SU-DHL-6 (cell line): ENCODE measurements at regions not wholly inside any gene's neighbourhood (a gene's known extent, or its start where the extent isn't known, plus 50 kb on each side); places are given as distances from the start of the nearest gene placed in this dataset.

ENCODE experiments used
- H2AFZ ChIP-seq: fragments of 200-600 bp; sonication (generic); 2 replicates; pipeline ENCODE4 v1.6.1; 2014; ENCODE audit warnings: low read depth, mild to moderate bottlenecking, moderate library complexity, mixed read lengths, antibody characterized with exemption, low read length; ENCODE audit not compliant: severe bottlenecking
- H3F3A ChIP-seq: fragments of 200-600 bp; shearing (Covaris generic); 2 replicates; pipeline ENCODE4 v1.6.0; 2016; ENCODE audit warnings: antibody characterized with exemption, mild to moderate bottlenecking; ENCODE audit not compliant: insufficient read depth
- H3K27ac ChIP-seq: fragments of 200-600 bp; sonication (generic); 2 replicates; pipeline ENCODE4 v1.5.1; 2016; ENCODE audit warnings: low read depth, mild to moderate bottlenecking, low read length, moderate library complexity, mixed read lengths
- H3K27me3 ChIP-seq: fragments of 200-600 bp; sonication (generic), shearing (Covaris generic); 2 replicates; pipeline ENCODE4 v1.6.0; 2014; ENCODE audit warnings: mild to moderate bottlenecking, low read length
- H3K36me3 ChIP-seq: fragments of 200-600 bp; sonication (generic); 2 replicates; pipeline ENCODE4 v1.6.1; 2014; ENCODE audit warnings: mild to moderate bottlenecking, low read length, mixed read lengths
- H3K4me2 ChIP-seq: fragments of 300-600, 200-600 bp; shearing (Covaris generic), sonication (generic); 2 replicates; pipeline ENCODE4 v1.6.0; 2014; ENCODE audit warnings: low read length, low read depth, mild to moderate bottlenecking; ENCODE audit not compliant: poor library complexity, severe bottlenecking
- H3K4me3 ChIP-seq: fragments of 200-600 bp; sonication (generic); 2 replicates; pipeline ENCODE4 v1.5.1; 2014; ENCODE audit warnings: antibody characterized with exemption, low read length, mild to moderate bottlenecking, mixed read lengths; ENCODE audit not compliant: insufficient read depth, poor library complexity, severe bottlenecking
- H3K79me2 ChIP-seq: fragments of 200-600 bp; sonication (generic); 2 replicates; pipeline ENCODE4 v1.6.1; 2014; ENCODE audit warnings: mild to moderate bottlenecking, low read length, moderate library complexity; ENCODE audit not compliant: insufficient read depth
- H3K9ac ChIP-seq: fragments of 200-600 bp; sonication (generic); 2 replicates; pipeline ENCODE4 v1.7.0; 2014; ENCODE audit warnings: mild to moderate bottlenecking, low read length
- H3K9me2 ChIP-seq: fragments of 200-600 bp; sonication (generic); replicated peaks from 2 replicates; pipeline ENCODE4 v1.6.1; 2014; ENCODE audit warnings: low read length; ENCODE audit not compliant: insufficient read depth
- H3K9me3 ChIP-seq: fragments of 200-600 bp; sonication (generic); 2 replicates; pipeline ENCODE4 v1.6.1; 2014; ENCODE audit warnings: low read length, mixed read lengths; ENCODE audit not compliant: insufficient read depth
- H4K20me1 ChIP-seq: fragments of 200-600 bp; sonication (generic); 2 replicates; pipeline ENCODE4 v1.6.1; 2014; ENCODE audit warnings: low read depth, mild to moderate bottlenecking, antibody characterized with exemption, low read length, moderate library complexity, mixed read lengths
- EZH2phosphoT487 ChIP-seq: fragments of 200-600 bp; sonication (generic), shearing (Covaris generic); conservative IDR thresholded peaks from 2 replicates; pipeline ENCODE4 v1.6.1; 2018; ENCODE audit warnings: mild to moderate bottlenecking, antibody characterized with exemption, low read length, moderate library complexity, mixed read lengths
- TF ChIP-seq, protein P1 (sequence below): fragments of 200-600 bp; sonication (generic); IDR thresholded peaks from one replicate; pipeline ENCODE4 v1.5.1; 2017; ENCODE audit warnings: antibody characterized with exemption, mild to moderate bottlenecking, low read length, moderate library complexity; ENCODE audit not compliant: insufficient read depth, poor library complexity, severe bottlenecking

DNA sequence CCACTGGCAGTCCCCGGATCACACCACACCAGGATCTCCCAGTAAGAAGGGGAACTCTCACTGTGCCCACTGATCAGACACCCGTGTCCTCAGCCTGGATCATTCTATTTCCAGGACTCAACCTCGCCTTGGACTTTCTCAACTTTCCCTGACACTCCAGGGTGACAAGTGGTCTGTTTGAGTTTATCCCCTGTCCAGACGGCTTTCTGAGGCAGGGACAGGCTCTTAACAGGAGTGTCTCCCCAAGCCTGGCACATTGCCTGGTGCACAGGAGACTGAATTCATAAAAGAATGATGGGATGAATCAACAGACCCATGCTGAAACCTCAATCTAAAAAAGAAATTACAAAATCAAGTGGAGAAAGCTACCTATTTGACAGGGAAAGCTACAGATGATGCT lies 606.6 kb downstream of the EFNB2 start:
- Histone ChIP-seq H3K4me3 (no peak overlapping the region), H3K27ac (no peak overlapping the region), H3F3A (no peaks in the 10 kb centered on the region), H2AFZ (no peak overlapping the region), H3K4me2 (no peak overlapping the region), H3K9me2 (no peaks in the 10 kb centered on the region), H4K20me1 (no peaks in the 10 kb centered on the region), H3K36me3 (no peaks in the 10 kb centered on the region), H3K9ac (no peak overlapping the region), H3K79me2 (no peaks in the 10 kb centered on the region), H3K9me3 (no peaks in the 10 kb centered on the region), H3K27me3 (no peaks in the 10 kb centered on the region)
- TF ChIP-seq EZH2phosphoT487 = no peak
- TF ChIP-seq, protein P1, sequence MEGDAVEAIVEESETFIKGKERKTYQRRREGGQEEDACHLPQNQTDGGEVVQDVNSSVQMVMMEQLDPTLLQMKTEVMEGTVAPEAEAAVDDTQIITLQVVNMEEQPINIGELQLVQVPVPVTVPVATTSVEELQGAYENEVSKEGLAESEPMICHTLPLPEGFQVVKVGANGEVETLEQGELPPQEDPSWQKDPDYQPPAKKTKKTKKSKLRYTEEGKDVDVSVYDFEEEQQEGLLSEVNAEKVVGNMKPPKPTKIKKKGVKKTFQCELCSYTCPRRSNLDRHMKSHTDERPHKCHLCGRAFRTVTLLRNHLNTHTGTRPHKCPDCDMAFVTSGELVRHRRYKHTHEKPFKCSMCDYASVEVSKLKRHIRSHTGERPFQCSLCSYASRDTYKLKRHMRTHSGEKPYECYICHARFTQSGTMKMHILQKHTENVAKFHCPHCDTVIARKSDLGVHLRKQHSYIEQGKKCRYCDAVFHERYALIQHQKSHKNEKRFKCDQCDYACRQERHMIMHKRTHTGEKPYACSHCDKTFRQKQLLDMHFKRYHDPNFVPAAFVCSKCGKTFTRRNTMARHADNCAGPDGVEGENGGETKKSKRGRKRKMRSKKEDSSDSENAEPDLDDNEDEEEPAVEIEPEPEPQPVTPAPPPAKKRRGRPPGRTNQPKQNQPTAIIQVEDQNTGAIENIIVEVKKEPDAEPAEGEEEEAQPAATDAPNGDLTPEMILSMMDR = no peak

DNA sequence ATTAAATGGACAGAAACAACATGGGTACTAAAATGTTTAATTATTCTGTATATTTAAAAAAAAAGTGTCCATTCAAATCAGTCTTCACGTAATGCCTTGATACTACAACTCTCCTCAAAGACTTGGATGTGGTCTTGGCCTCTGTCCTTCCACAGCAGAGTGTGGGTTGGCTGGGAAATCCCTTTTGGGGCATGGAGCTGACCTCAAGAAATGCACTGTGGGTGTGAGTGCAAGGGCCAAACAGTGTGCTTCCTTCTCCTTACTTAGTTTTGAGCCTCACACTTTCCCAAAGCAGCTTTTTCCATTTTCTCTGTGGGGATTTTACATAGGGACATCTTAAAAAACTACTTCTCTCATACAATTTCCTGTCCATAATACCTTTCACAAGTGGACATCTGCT lies 607.4 kb downstream of the EFNB2 start:
- Histone ChIP-seq H3K4me2 (no peak overlapping the region), H4K20me1 (no peaks in the 10 kb centered on the region), H3K9me2 (no peaks in the 10 kb centered on the region), H3K27me3 (no peaks in the 10 kb centered on the region), H3F3A (no peaks in the 10 kb centered on the region), H3K36me3 (no peaks in the 10 kb centered on the region), H3K9me3 (no peaks in the 10 kb centered on the region), H3K79me2 (no peaks in the 10 kb centered on the region), H3K4me3 (no peak overlapping the region), H3K27ac (no peak overlapping the region), H3K9ac (no peak overlapping the region), H2AFZ (no peak overlapping the region)
- TF ChIP-seq EZH2phosphoT487 = no peak
- TF ChIP-seq, protein P1 = no peak

DNA sequence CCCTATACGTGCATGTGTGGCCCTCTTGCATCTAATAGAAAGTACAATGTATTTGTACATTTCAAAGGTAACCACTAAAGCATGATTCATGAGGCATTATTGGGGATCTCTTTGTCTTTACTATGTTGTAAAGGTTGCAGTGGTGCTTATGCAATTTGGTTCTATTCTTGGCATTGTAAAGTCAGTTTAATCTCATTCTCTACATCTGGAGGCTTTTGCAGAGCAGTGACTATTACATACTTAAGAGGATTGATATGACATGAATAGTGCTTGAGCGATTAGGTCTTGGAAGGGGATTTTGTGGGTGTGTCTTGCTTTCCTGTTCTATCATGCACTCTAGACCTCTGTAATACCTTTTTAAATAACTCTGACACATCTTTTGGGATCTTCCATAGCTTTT lies 610.0 kb downstream of the EFNB2 start:
- no peak overlapping the region for H2AFZ ChIP-seq
- H3K79me2 ChIP-seq = no peaks in the 10 kb centered on the region
- no peaks in the 10 kb centered on the region for H3K36me3 ChIP-seq
- no peak overlapping the region for H3K9ac ChIP-seq
- TF ChIP-seq EZH2phosphoT487 = no peak
- no peak overlapping the region for H3K27ac ChIP-seq
- H3K9me3 ChIP-seq = no peaks in the 10 kb centered on the region
- no peak overlapping the region for H3K4me3 ChIP-seq
- H4K20me1 ChIP-seq = no peaks in the 10 kb centered on the region
- H3K4me2 ChIP-seq = no peak overlapping the region
- H3K27me3 ChIP-seq = no peaks in the 10 kb centered on the region
- no peaks in the 10 kb centered on the region for H3F3A ChIP-seq
- H3K9me2 ChIP-seq = no peaks in the 10 kb centered on the region

DNA sequence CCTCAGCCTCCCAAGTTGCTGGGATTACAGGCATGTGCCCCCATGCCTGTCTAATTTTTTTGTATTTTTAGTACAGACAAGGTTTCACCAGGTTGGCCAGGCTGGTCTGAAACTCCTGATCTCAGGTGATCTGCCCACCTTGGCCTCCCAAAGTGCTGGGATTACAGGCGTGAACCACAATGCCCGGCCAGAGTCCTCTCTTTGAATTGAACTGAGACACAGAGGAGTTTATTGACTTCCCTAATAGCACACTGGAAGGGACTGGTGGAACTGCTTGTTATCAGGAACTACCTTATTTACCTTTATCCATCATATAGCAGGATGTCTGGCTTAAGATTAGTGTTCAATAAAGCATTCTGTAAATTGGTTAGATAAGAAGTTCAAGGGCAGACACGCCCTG lies 613.8 kb downstream of the EFNB2 start:
- no peak overlapping the region for H2AFZ ChIP-seq
- no peaks in the 10 kb centered on the region for H3K9me2 ChIP-seq
- no peak overlapping the region for H3K4me2 ChIP-seq
- no peaks in the 10 kb centered on the region for H4K20me1 ChIP-seq
- H3K27ac ChIP-seq = no peak overlapping the region
- no peaks in the 10 kb centered on the region for H3F3A ChIP-seq
- H3K27me3 ChIP-seq = no peaks in the 10 kb centered on the region
- no peaks in the 10 kb centered on the region for H3K36me3 ChIP-seq
- no peak overlapping the region for H3K4me3 ChIP-seq
- H3K79me2 ChIP-seq = no peaks in the 10 kb centered on the region
- H3K9me3 ChIP-seq = no peaks in the 10 kb centered on the region
- H3K9ac ChIP-seq = no peak overlapping the region
- no peak for TF ChIP-seq EZH2phosphoT487
- TF ChIP-seq, protein P1 = no peak
